ENCODE measurements at regions not wholly inside any gene's neighbourhood (a gene's known extent, or its start where the extent isn't known, plus 50 kb on each side); places are given as distances from the start of the nearest gene placed in this dataset.

DNA sequence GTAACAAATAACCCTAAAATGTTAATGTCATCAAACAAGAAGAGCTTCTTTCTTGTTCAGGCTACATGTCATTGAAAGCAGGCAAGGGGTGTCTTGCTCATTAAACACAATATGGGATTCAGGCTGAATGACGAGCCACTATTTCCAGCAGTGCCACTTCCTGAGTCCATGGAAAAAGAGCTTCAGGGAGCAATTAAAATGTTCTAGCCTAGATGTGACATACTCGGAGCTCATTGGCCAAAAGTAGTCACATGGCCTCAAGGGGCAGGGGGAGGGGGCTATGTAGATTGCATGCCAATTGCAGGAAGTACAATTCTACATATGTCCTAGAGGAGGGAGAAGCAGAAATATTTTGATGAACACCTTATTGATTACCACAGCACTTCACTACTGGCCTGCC lies 685.3 kb upstream of the ADGRL2 start:
- Histone ChIP-seq H3K27me3 (ENCODE audit: control insufficient read depth in 5 of 5, insufficient read depth in 4 of 5, low read length in 5 of 5) (no peaks in the 10 kb centered on the region), H3K4me1 (ENCODE audit: control insufficient read depth in 5 of 5, insufficient read depth in 5 of 5, low read length in 5 of 5) (no peaks in the 10 kb centered on the region), H3K9me3 (ENCODE audit: control insufficient read depth in 5 of 5, low read length in 5 of 5) (no peaks in the 10 kb centered on the region), H3K4me3 (ENCODE audit: low read depth in 1 of 5, low read length in 5 of 5) (no peak overlapping the region), H3K9ac (ENCODE audit: low read length in 5 of 5) (no peak overlapping the region), H3K36me3 (ENCODE audit: control insufficient read depth in 5 of 5, insufficient read depth in 5 of 5, low read length in 5 of 5) (no peaks in the 10 kb centered on the region), H3K27ac (ENCODE audit: low read depth, low read length) (no peak overlapping the region)

DNA sequence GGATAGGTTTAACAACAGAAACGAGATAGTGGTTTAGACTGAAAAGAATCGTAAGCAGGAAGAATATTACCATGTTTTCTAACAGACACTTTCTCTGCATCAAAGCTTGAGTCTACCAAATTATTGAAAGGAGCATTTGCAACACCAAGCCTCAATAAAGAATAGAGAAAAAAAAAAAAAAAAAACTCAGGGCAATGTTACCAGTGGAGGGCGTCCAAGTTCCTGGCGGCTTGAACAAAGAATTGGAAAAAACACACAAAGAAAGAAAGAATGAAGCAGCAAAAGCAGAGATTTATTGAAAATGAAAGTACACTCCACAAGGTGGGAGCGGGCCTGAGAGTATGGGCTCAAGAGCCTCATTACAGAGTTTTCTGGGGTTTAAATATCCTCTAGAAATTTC lies 686.5 kb upstream of the ADGRL2 start:
- H3K9me3 ChIP-seq (ENCODE audit: control insufficient read depth in 5 of 5, low read length in 5 of 5) = no peaks in the 10 kb centered on the region
- no peak overlapping the region for H3K4me3 ChIP-seq (ENCODE audit: low read depth in 1 of 5, low read length in 5 of 5)
- H3K4me1 ChIP-seq (ENCODE audit: control insufficient read depth in 5 of 5, insufficient read depth in 5 of 5, low read length in 5 of 5) = no peaks in the 10 kb centered on the region
- no peak overlapping the region for H3K27ac ChIP-seq (ENCODE audit: low read depth, low read length)
- H3K27me3 ChIP-seq (ENCODE audit: control insufficient read depth in 5 of 5, insufficient read depth in 4 of 5, low read length in 5 of 5) = no peaks in the 10 kb centered on the region
- no peaks in the 10 kb centered on the region for H3K36me3 ChIP-seq (ENCODE audit: control insufficient read depth in 5 of 5, insufficient read depth in 5 of 5, low read length in 5 of 5)
- H3K9ac ChIP-seq (ENCODE audit: low read length in 5 of 5) = no peak overlapping the region

GRCh38 chr1:81113688-81114087 lies 687.0 kb upstream of the ADGRL2 start:
- Histone ChIP-seq H3K4me1 (ENCODE audit: control insufficient read depth in 5 of 5, insufficient read depth in 5 of 5, low read length in 5 of 5) (no peaks in the 10 kb centered on the region), H3K36me3 (ENCODE audit: control insufficient read depth in 5 of 5, insufficient read depth in 5 of 5, low read length in 5 of 5) (no peaks in the 10 kb centered on the region), H3K27me3 (ENCODE audit: control insufficient read depth in 5 of 5, insufficient read depth in 4 of 5, low read length in 5 of 5) (no peaks in the 10 kb centered on the region), H3K9me3 (ENCODE audit: control insufficient read depth in 5 of 5, low read length in 5 of 5) (no peaks in the 10 kb centered on the region), H3K9ac (ENCODE audit: low read length in 5 of 5) (no peak overlapping the region), H3K27ac (ENCODE audit: low read depth, low read length) (no peak overlapping the region), H3K4me3 (ENCODE audit: low read depth in 1 of 5, low read length in 5 of 5) (no peak overlapping the region)

GRCh38 chr1:81111818-81112217 lies 688.9 kb upstream of the ADGRL2 start:
- no peaks in the 10 kb centered on the region for H3K27me3 ChIP-seq (ENCODE audit: control insufficient read depth in 5 of 5, insufficient read depth in 4 of 5, low read length in 5 of 5)
- no peaks in the 10 kb centered on the region for H3K4me1 ChIP-seq (ENCODE audit: control insufficient read depth in 5 of 5, insufficient read depth in 5 of 5, low read length in 5 of 5)
- H3K36me3 ChIP-seq (ENCODE audit: control insufficient read depth in 5 of 5, insufficient read depth in 5 of 5, low read length in 5 of 5) = no peaks in the 10 kb centered on the region
- no peaks in the 10 kb centered on the region for H3K9me3 ChIP-seq (ENCODE audit: control insufficient read depth in 5 of 5, low read length in 5 of 5)
- H3K9ac ChIP-seq (ENCODE audit: low read length in 5 of 5) = no peak overlapping the region
- H3K27ac ChIP-seq (ENCODE audit: low read depth, low read length) = no peak overlapping the region
- H3K4me3 ChIP-seq (ENCODE audit: low read depth in 1 of 5, low read length in 5 of 5) = no peak overlapping the region

DNA sequence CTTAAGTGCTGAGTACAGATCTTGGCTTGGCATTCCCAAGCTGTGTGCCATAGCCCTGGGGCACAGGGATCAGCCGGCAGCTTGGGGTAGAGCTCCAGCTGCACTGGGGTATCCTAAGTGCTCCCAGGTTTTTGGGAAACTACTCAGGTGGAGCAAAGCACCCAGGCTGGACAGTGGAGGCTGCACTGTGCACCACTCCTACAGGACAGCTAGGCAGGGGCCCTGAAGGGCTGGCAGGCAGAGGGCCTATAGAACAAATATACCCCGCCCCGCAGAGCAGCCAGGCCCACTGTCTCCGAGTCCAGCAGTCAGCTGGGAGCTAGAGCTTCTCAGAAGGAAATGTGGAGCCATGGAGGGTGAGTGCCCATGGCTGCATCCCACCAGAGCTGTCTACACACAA lies 691.7 kb upstream of the ADGRL2 start:
- Histone ChIP-seq H3K36me3 (ENCODE audit: control insufficient read depth in 5 of 5, insufficient read depth in 5 of 5, low read length in 5 of 5) (no peaks in the 10 kb centered on the region), H3K4me3 (ENCODE audit: low read depth in 1 of 5, low read length in 5 of 5) (no peak overlapping the region), H3K27me3 (ENCODE audit: control insufficient read depth in 5 of 5, insufficient read depth in 4 of 5, low read length in 5 of 5) (no peaks in the 10 kb centered on the region), H3K9ac (ENCODE audit: low read length in 5 of 5) (no peak overlapping the region), H3K9me3 (ENCODE audit: control insufficient read depth in 5 of 5, low read length in 5 of 5) (no peaks in the 10 kb centered on the region), H3K27ac (ENCODE audit: low read depth, low read length) (no peak overlapping the region), H3K4me1 (ENCODE audit: control insufficient read depth in 5 of 5, insufficient read depth in 5 of 5, low read length in 5 of 5) (no peaks in the 10 kb centered on the region)

DNA sequence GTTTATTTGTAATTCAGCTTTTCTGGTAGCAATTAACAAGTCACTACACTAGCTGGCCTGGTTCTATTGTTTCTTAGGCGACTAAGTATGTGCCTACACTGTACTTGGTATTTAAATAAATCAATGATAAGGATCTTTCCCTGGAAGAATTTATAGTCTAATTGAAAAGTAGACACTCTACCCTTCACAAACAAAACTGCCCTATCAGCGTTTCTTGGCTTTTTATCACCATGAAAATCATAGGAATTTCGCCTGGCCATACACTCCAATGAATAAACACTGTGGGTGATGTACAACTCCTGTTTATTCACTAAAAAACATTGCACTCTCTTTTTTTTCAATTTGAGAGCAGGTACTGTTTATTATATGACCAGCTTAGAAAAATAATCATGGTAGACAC lies 702.9 kb upstream of the ADGRL2 start:
- Histone ChIP-seq H3K27ac (ENCODE audit: low read depth, low read length) (no peak overlapping the region), H3K36me3 (ENCODE audit: control insufficient read depth in 5 of 5, insufficient read depth in 5 of 5, low read length in 5 of 5) (no peaks in the 10 kb centered on the region), H3K4me3 (ENCODE audit: low read depth in 1 of 5, low read length in 5 of 5) (no peak overlapping the region), H3K9ac (ENCODE audit: low read length in 5 of 5) (no peak overlapping the region), H3K9me3 (ENCODE audit: control insufficient read depth in 5 of 5, low read length in 5 of 5) (no peaks in the 10 kb centered on the region), H3K27me3 (ENCODE audit: control insufficient read depth in 5 of 5, insufficient read depth in 4 of 5, low read length in 5 of 5) (no peaks in the 10 kb centered on the region), H3K4me1 (ENCODE audit: control insufficient read depth in 5 of 5, insufficient read depth in 5 of 5, low read length in 5 of 5) (no peaks in the 10 kb centered on the region)

- Histone ChIP-seq H3K4me1 (ENCODE audit: control insufficient read depth in 5 of 5, insufficient read depth in 5 of 5, low read length in 5 of 5) (no peaks in the 10 kb centered on the region), H3K9me3 (ENCODE audit: control insufficient read depth in 5 of 5, low read length in 5 of 5) (no peaks in the 10 kb centered on the region), H3K27ac (ENCODE audit: low read depth, low read length) (no peak overlapping the region), H3K27me3 (ENCODE audit: control insufficient read depth in 5 of 5, insufficient read depth in 4 of 5, low read length in 5 of 5) (no peaks in the 10 kb centered on the region), H3K4me3 (ENCODE audit: low read depth in 1 of 5, low read length in 5 of 5) (no peak overlapping the region), H3K9ac (ENCODE audit: low read length in 5 of 5) (no peak overlapping the region), H3K36me3 (ENCODE audit: control insufficient read depth in 5 of 5, insufficient read depth in 5 of 5, low read length in 5 of 5) (no peaks in the 10 kb centered on the region)
Measured at GRCh38 chr1:81073580-81073979, 727.2 kb upstream of the ADGRL2 start.

DNA sequence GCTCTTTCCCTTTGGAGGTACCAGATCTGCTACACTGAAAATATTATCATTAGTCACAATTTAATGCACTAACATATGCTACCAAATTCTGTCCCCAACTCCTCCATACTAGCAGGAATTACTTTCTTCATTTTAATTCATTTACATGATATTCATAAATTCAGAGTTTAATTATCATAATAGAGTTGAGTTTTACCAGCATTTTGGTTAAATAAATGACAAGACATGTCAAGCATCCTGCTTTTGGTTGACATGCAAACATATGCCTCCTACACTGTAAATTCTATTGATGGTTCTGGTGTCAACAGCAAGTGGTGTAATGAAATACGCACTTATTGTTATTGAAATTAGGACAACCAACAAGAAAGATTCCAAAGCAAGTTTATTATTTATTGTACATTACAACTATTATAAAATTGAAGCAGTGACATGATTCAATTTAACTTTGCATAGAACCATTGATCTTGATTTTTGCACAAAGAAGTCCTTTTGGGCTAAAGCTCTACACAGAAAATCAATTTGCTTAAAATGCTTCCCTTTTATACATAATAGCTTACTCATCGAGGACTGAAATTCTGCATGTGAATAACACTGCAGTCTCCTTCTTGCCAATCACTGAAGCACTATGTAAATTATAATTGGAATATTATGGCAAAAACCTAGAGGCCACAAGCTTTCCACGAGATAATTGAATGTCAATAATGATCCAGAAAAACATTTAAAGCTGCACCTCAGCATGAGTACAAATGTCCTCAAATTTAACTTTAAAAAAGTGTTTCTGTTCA lies 728.6 kb upstream of the ADGRL2 start:
- Histone ChIP-seq H3K27ac (ENCODE audit: low read depth, low read length) (no peak overlapping the region), H3K9ac (ENCODE audit: low read length in 5 of 5) (no peak overlapping the region), H3K9me3 (ENCODE audit: control insufficient read depth in 5 of 5, low read length in 5 of 5) (no peaks in the 10 kb centered on the region), H3K36me3 (ENCODE audit: control insufficient read depth in 5 of 5, insufficient read depth in 5 of 5, low read length in 5 of 5) (no peaks in the 10 kb centered on the region), H3K4me3 (ENCODE audit: low read depth in 1 of 5, low read length in 5 of 5) (no peak overlapping the region), H3K27me3 (ENCODE audit: control insufficient read depth in 5 of 5, insufficient read depth in 4 of 5, low read length in 5 of 5) (no peaks in the 10 kb centered on the region), H3K4me1 (ENCODE audit: control insufficient read depth in 5 of 5, insufficient read depth in 5 of 5, low read length in 5 of 5) (no peaks in the 10 kb centered on the region)

DNA sequence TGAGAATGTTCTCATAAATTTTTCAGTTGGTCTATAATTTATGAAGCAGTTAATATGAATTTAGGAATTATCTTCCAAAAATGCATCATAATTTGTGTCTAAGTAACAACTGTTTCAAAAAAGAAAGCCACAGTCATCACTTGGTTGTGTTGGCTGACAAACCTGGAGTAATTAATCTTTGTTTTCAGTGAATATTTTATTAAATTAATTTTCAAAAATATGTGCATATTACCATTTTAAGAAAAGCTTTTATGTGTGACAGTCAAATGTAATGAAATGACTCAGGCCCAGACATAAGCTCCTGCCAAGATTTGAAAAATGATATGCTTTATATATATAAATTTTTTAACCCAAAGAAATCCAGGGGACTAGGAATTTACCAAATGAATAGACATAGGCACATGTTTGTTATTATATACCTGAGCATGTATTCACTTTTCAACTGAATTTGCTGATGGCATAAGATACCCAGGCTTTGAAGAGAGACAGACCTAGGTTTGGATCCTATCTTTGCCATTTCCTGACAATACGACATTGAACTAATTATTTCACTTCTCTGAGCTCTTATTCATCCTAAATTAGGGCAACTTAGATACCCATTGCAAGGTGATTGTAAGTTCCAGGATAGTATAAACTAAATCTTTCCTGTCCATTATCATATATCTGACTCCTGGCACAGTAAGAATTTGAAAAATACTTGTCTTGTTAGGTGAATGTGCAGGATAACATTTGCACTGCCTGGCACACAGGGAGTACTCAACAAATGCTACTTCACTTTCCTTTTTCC lies 729.5 kb upstream of the ADGRL2 start:
- Histone ChIP-seq H3K4me1 (ENCODE audit: control insufficient read depth in 5 of 5, insufficient read depth in 5 of 5, low read length in 5 of 5) (no peaks in the 10 kb centered on the region), H3K36me3 (ENCODE audit: control insufficient read depth in 5 of 5, insufficient read depth in 5 of 5, low read length in 5 of 5) (no peaks in the 10 kb centered on the region), H3K27me3 (ENCODE audit: control insufficient read depth in 5 of 5, insufficient read depth in 4 of 5, low read length in 5 of 5) (no peaks in the 10 kb centered on the region), H3K9me3 (ENCODE audit: control insufficient read depth in 5 of 5, low read length in 5 of 5) (no peaks in the 10 kb centered on the region), H3K4me3 (ENCODE audit: low read depth in 1 of 5, low read length in 5 of 5) (no peak overlapping the region), H3K9ac (ENCODE audit: low read length in 5 of 5) (no peak overlapping the region), H3K27ac (ENCODE audit: low read depth, low read length) (no peak overlapping the region)

DNA sequence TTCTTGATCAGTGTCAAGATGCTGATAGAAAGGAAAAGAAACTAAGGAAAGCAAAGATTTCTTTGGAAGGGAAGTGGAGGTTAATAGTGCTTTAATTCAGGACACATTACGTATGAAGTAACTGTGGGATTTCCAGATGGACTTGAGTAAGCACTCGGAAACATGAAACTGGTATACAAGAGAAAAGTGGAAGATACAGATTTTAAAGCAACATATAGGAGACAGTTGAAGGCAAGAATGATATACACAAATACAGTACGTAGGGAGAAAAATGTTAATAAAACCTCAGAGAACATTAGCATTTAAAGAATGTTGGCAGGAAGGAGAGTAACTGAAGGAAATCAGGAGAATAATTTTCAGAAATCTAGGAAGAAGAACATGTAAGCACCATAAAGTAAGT lies 730.9 kb upstream of the ADGRL2 start:
- Histone ChIP-seq H3K27me3 (ENCODE audit: control insufficient read depth in 5 of 5, insufficient read depth in 4 of 5, low read length in 5 of 5) (no peaks in the 10 kb centered on the region), H3K36me3 (ENCODE audit: control insufficient read depth in 5 of 5, insufficient read depth in 5 of 5, low read length in 5 of 5) (no peaks in the 10 kb centered on the region), H3K4me3 (ENCODE audit: low read depth in 1 of 5, low read length in 5 of 5) (no peak overlapping the region), H3K4me1 (ENCODE audit: control insufficient read depth in 5 of 5, insufficient read depth in 5 of 5, low read length in 5 of 5) (no peaks in the 10 kb centered on the region), H3K27ac (ENCODE audit: low read depth, low read length) (no peak overlapping the region), H3K9ac (ENCODE audit: low read length in 5 of 5) (no peak overlapping the region), H3K9me3 (ENCODE audit: control insufficient read depth in 5 of 5, low read length in 5 of 5) (no peaks in the 10 kb centered on the region)
